Small intestine (tissue), 7 donors: ENCODE measurements at regions not wholly inside any gene's neighbourhood (a gene's known extent, or its start where the extent isn't known, plus 50 kb on each side); places are given as distances from the start of the nearest gene placed in this dataset.

Experiments
- DNase-seq, 2 donors: peaks; one replicate each; pipeline versions ENCODE4 v3.0.0 to v3.0.0-alpha.2; 2013
- FAIRE-seq: peaks from 2 replicates; lab custom pipeline; 2012; peaks lifted over from hg19 to GRCh38; lab: Jason Lieb, UNC
- H3K27ac ChIP-seq, 3 donors: one replicate each; pipeline ENCODE4 v1.5.1; 2013; ENCODE audit warnings: low read length in 2 of 3, mild to moderate bottlenecking in 2 of 3, control low read depth in 1 of 3, inconsistent platforms in 1 of 3, low read depth in 1 of 3, moderate library complexity in 1 of 3
- H3K27me3 ChIP-seq, 3 donors: one replicate each; pipeline ENCODE4 v1.6.1; 2013; ENCODE audit warnings: low read length in 3 of 3, inconsistent platforms in 1 of 3; ENCODE audit not compliant: control insufficient read depth in 3 of 3, insufficient read depth in 3 of 3
- H3K36me3 ChIP-seq, 3 donors: one replicate each; pipeline ENCODE4 v1.6.1; 2013; ENCODE audit warnings: low read length in 3 of 3, inconsistent platforms in 1 of 3, low read depth in 1 of 3, mild to moderate bottlenecking in 1 of 3, moderate library complexity in 1 of 3; ENCODE audit not compliant: control insufficient read depth in 3 of 3, insufficient read depth in 2 of 3
- H3K4me1 ChIP-seq, 3 donors: one replicate each; pipeline ENCODE4 v1.6.1; 2013; ENCODE audit warnings: low read length in 2 of 3, inconsistent platforms in 1 of 3, low read depth in 1 of 3, mild to moderate bottlenecking in 1 of 3, moderate library complexity in 1 of 3; ENCODE audit not compliant: control insufficient read depth in 3 of 3, insufficient read depth in 2 of 3
- H3K4me3 ChIP-seq, 3 donors: one replicate each; pipeline ENCODE4 v1.5.1; 2013; ENCODE audit warnings: low read length in 3 of 3, control low read depth in 1 of 3, inconsistent platforms in 1 of 3, low read depth in 1 of 3, mild to moderate bottlenecking in 1 of 3, moderate library complexity in 1 of 3
- H3K9me3 ChIP-seq, 2 donors: one replicate each; pipeline ENCODE4 v1.6.1; 2013; ENCODE audit warnings: low read depth in 1 of 2, low read length in 1 of 2; ENCODE audit not compliant: control insufficient read depth in 2 of 2, insufficient read depth in 1 of 2
- WGBS, 3 donors: extraction: QIAGEN DNeasy Blood & Tissue Kit; methylation state at CpG; one replicate each; pipeline ENCODE4 v1.1.7; 2013; 5-methylcytosine and 5-hydroxymethylcytosine counted together
- donor health status: healthy with polysubstance abuse.
- donor health status: control.
- donor health status: control.
- donor health status: Bipolar disorder and iron deficiency.
- donor health status: healthy.

GRCh38 chr10:43824934-43825333 is 176.3 kb upstream of the ZNF32 start:
- WGBS, 3 donors = 68 to 91% (median 91%) methylated on average over 7 of the region's 7 CpGs
- DNase-seq = no peak
- FAIRE-seq = no peak
- Histone ChIP-seq H3K4me3 (no peak overlapping the region), H3K27ac (peak overlapping the region in 1 of 3 donors; percentile 66), H3K4me1 (no peaks in the 10 kb centered on the region), H3K9me3 (no peaks in the 10 kb centered on the region), H3K27me3 (peaks cover 0 to 2% (median 0%) of the 10 kb centered on the region in 3 donors), H3K36me3 (no peaks in the 10 kb centered on the region)

- Histone ChIP-seq H3K27me3 (peaks cover 0 to 2% (median 0%) of the 10 kb centered on the region in 3 donors), H3K36me3 (no peaks in the 10 kb centered on the region), H3K27ac (peak overlapping the region in 1 of 3 donors; percentile 15), H3K4me3 (no peak overlapping the region), H3K9me3 (no peaks in the 10 kb centered on the region), H3K4me1 (no peaks in the 10 kb centered on the region)
- DNase-seq (no peak), FAIRE-seq (no peak)
- WGBS, 3 donors = 33 to 49% (median 38%) methylated on average over 4 of the region's 4 CpGs
Observed at GRCh38 chr10:43822631-43823580, 174.2 kb upstream of the ZNF32 start.

DNA sequence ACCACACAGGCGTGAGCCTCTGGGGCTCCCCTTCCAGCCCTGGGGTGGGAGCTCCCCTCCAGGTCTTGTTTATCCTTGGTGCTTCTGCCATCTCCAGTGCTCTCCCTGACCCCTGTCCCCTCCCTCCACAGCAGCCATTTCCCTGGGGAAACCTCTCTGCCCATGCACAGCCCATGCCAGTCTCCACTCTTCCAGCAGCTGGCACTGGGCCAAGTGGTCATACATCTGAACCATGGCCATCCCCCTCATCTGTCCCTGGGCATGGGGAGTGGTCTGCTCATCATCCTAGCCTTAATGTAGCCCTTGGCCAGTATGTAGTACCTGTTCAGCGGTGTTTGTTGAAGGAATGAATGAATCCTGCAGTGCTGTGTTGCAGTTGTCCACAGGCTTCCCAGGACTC is 172.4 kb upstream of the ZNF32 start:
- 92 to 98% (median 96%) methylated on average over 2 of the region's 2 CpGs for WGBS, 3 donors
- no peaks in the 10 kb centered on the region for H3K4me1 ChIP-seq
- no peak overlapping the region for H3K27ac ChIP-seq
- H3K27me3 ChIP-seq = no peaks in the 10 kb centered on the region
- no peak for DNase-seq
- no peaks in the 10 kb centered on the region for H3K9me3 ChIP-seq
- H3K36me3 ChIP-seq = no peaks in the 10 kb centered on the region
- no peak for FAIRE-seq
- H3K4me3 ChIP-seq = no peak overlapping the region

- Histone ChIP-seq H3K27ac (no peak overlapping the region), H3K27me3 (no peaks in the 10 kb centered on the region), H3K9me3 (no peaks in the 10 kb centered on the region), H3K4me1 (no peaks in the 10 kb centered on the region), H3K4me3 (no peak overlapping the region), H3K36me3 (no peaks in the 10 kb centered on the region)
- WGBS, 3 donors = 75 to 86% (median 79%) methylated on average over 3 of the region's 3 CpGs
- DNase-seq = no peak
- FAIRE-seq = no peak
Observed at GRCh38 chr10:43820663-43821062, 172.0 kb upstream of the ZNF32 start.

GRCh38 chr10:43819464-43820230 is 171.0 kb upstream of the ZNF32 start:
- Histone ChIP-seq H3K4me3 (no peak overlapping the region), H3K4me1 (no peaks in the 10 kb centered on the region), H3K9me3 (no peaks in the 10 kb centered on the region), H3K27me3 (no peaks in the 10 kb centered on the region), H3K36me3 (no peaks in the 10 kb centered on the region), H3K27ac (no peak overlapping the region)
- 74 to 82% (median 82%) methylated on average over 22 of the region's 22 CpGs for WGBS, 3 donors
- DNase-seq = no peak
- FAIRE-seq = no peak

- Histone ChIP-seq H3K27me3 (no peaks in the 10 kb centered on the region), H3K27ac (no peak overlapping the region), H3K36me3 (no peaks in the 10 kb centered on the region), H3K9me3 (no peaks in the 10 kb centered on the region), H3K4me3 (no peak overlapping the region), H3K4me1 (no peaks in the 10 kb centered on the region)
- 80 to 83% (median 82%) methylated on average over 4 of the region's 4 CpGs for WGBS, 3 donors
- DNase-seq (no peak), FAIRE-seq (no peak)
Observed at GRCh38 chr10:43818687-43819086, 170.0 kb upstream of the ZNF32 start.

DNA sequence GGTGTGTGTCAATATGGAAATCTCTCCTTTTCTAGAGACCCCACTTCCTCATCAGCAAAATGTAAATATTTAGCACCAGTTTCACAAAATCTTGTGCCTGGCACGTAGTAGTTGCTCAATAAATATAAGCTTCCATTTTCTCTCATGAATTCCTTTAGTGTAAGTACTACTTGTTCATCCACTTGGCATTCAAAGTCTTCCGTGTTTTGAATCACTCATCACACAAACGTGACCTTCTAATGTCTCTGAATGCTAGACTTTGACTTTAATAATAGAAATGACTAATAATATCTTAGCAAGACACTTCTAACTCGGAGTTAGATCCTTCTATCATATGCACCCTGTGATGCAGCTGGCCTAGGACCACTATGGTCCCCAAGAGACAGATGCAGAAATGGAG is 168.7 kb upstream of the ZNF32 start:
- FAIRE-seq = no peak
- Histone ChIP-seq H3K36me3 (no peaks in the 10 kb centered on the region), H3K4me1 (no peaks in the 10 kb centered on the region), H3K27me3 (no peaks in the 10 kb centered on the region), H3K4me3 (no peak overlapping the region), H3K9me3 (no peaks in the 10 kb centered on the region), H3K27ac (no peak overlapping the region)
- no peak for DNase-seq
- 83 to 88% (median 87%) methylated on average over 4 of the region's 4 CpGs for WGBS, 3 donors
